GM12864 (cell line): ENCODE measurements at regions not wholly inside any gene's neighbourhood (a gene's known extent, or its start where the extent isn't known, plus 50 kb on each side); places are given as distances from the start of the nearest gene placed in this dataset.
"Not testable (repeated sequence)": the region's sequence is repeated elsewhere in the genome, so short reads cannot be mapped to it uniquely, and the experiment has no call there.

Experiments
- DNase-seq: peaks from one replicate; pipeline ENCODE4 v3.0.0-alpha.2; 2011; ENCODE audit warnings: low read depth
- H3K4me3 ChIP-seq: 2 replicates; pipeline ENCODE4 v1.5.1; 2011; ENCODE audit warnings: mild to moderate bottlenecking, low read depth, low read length, control low read depth
- TF ChIP-seq, protein P1 (sequence below): IDR thresholded peaks from 2 replicates; pipeline ENCODE4 v1.5.1; 2011; ENCODE audit warnings: low read depth, mild to moderate bottlenecking, moderate library complexity, low read length, control low read depth, inconsistent platforms; ENCODE audit errors: missing control alignments

DNA sequence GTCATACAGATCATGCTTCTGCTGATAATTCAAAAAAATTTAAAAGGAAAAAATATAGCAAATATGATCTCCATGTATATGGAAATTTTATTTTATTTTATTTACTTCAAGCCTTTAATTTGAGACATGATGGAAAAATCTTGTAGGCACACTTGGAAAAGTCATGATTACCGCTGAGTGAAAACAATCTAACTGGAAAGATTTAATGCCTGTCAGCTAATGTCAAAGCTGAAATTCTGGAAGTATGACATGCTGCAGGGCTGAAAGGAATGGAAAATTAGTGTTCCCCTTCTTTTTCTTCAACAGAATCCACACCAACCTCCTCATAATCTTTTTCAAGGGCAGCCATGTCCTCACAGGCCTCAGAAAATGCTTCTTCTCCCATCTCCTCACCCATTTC is 58.2 kb downstream of the RPRM start:
- no peak for DNase-seq
- H3K4me3 ChIP-seq: no peak overlapping the region
- TF ChIP-seq, protein P1, sequence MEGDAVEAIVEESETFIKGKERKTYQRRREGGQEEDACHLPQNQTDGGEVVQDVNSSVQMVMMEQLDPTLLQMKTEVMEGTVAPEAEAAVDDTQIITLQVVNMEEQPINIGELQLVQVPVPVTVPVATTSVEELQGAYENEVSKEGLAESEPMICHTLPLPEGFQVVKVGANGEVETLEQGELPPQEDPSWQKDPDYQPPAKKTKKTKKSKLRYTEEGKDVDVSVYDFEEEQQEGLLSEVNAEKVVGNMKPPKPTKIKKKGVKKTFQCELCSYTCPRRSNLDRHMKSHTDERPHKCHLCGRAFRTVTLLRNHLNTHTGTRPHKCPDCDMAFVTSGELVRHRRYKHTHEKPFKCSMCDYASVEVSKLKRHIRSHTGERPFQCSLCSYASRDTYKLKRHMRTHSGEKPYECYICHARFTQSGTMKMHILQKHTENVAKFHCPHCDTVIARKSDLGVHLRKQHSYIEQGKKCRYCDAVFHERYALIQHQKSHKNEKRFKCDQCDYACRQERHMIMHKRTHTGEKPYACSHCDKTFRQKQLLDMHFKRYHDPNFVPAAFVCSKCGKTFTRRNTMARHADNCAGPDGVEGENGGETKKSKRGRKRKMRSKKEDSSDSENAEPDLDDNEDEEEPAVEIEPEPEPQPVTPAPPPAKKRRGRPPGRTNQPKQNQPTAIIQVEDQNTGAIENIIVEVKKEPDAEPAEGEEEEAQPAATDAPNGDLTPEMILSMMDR: no peak

GRCh38 chr2:153417077-153417476 is 61.5 kb downstream of the RPRM start:
- H3K4me3 ChIP-seq: no peak overlapping the region
- DNase-seq: no peak
- TF ChIP-seq, protein P1: no peak

- TF ChIP-seq, protein P1: no peak
- H3K4me3 ChIP-seq: no peak overlapping the region
- DNase-seq: no peak
These were observed 62.5 kb downstream of the RPRM start for GRCh38 chr2:153416071-153416470.

DNA sequence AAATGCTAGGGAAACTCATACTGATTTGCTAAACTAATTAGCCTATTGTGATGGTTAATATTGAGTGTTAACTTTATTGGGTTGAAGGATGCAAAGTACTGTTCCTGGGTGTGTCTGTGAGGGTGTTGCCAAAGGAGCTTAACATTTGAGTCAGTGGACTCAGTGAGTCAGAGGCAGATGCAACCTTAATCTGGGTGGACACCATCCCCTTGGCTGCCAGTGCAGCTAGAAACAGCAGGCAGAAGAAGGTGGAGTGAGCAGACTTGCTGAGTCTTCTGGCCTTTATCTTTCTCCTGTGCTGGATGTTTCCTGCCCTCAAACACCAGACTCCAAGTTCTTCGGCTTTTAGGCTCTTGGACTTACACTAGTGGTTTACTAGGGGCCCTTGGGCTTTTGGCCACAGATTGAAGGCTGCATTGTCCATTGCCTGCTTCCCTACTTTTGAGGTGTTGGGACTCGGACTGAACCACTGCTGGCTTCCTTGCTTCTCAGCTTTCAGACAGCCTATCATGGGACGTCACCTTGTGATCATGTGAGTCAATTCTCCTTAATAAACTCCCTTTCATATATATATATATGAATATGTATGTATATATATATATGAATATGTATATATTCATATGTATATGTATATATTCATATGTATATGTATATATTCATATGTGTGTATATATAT is 69.7 kb downstream of the RPRM start:
- no peak for DNase-seq
- TF ChIP-seq, protein P1: no peak
- no peak overlapping the region for H3K4me3 ChIP-seq

GRCh38 chr2:153405196-153405595 is 73.4 kb downstream of the RPRM start:
- no peak overlapping the region for H3K4me3 ChIP-seq
- TF ChIP-seq, protein P1: no peak
- no peak for DNase-seq

DNA sequence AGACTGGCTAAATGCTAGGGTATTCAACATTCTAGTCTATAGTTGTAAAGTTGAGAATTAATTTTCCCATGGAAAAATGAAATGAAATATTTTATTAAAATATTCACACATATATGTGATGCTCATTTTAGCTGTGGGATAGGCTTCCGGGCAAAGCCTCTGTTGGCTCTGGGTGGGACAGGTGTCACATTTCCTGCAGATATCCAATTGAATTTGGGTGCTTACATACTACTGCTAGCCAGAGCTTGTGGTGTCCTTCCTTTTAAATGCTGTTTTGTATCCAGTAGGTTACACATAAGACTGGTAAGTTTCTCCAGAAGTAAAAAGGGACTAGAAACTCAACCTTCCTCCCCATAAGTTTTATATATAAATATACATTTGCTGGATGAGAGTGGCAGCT is 73.8 kb downstream of the RPRM start:
- TF ChIP-seq, protein P1: no peak
- H3K4me3 ChIP-seq: no peak overlapping the region
- DNase-seq: no peak

DNA sequence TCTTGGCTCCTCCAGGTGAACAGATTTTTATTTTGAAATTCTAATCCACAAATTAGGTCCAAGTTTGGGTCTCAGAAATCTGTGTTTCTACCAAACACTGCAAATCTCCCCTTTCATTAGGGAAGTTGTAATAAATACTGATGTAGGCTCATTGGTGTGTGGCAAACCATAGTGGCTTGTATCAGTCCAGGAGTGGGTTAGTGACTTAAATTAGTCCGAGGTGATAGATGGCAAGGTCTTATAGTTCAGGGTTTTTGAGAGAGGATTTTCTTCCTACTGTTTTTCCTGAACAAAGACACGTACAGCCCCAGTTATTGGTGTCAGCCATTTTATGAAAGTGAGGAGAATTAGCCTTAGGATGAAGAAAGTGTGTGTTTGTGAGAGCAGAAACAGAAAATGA is 74.6 kb downstream of the RPRM start:
- DNase-seq: no peak
- TF ChIP-seq, protein P1: no peak
- H3K4me3 ChIP-seq: no peak overlapping the region

DNA sequence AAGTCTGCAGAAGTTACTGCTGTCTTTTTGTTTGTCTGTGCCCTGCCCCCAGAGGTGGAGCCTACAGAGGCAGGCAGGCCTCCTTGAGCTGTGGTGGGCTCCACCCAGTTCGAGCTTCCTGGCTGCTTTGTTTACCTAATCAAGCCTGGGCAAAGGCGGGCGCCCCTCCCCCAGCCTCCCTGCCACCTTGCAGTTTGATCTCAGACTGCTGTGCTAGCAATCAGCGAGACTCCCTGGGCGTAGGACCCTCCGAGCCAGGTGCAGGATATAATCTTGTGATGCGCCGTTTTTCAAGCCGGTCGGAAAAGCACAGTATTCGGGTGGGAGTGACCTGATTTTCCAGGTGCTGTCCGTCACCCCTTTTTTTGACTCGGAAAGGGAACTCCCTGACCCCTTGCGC is 75.2 kb downstream of the RPRM start:
- not testable (repeated sequence) for H3K4me3 ChIP-seq, DNase-seq
